GM21717 (cell line): ENCODE measurements at regions not wholly inside any gene's neighbourhood (a gene's known extent, or its start where the extent isn't known, plus 50 kb on each side); places are given as distances from the start of the nearest gene placed in this dataset.
"Not testable (repeated sequence)": the region's sequence is repeated elsewhere in the genome, so short reads cannot be mapped to it uniquely, and the experiment has no call there.

ENCODE experiments used
- ATAC-seq: cut with Tn5 transposase; IDR thresholded peaks from one replicate; pipeline ENCODE4 v1.9.1; 2021; ENCODE audit warnings: mild to moderate bottlenecking, moderate library complexity; ENCODE audit not compliant: unreplicated experiment

DNA sequence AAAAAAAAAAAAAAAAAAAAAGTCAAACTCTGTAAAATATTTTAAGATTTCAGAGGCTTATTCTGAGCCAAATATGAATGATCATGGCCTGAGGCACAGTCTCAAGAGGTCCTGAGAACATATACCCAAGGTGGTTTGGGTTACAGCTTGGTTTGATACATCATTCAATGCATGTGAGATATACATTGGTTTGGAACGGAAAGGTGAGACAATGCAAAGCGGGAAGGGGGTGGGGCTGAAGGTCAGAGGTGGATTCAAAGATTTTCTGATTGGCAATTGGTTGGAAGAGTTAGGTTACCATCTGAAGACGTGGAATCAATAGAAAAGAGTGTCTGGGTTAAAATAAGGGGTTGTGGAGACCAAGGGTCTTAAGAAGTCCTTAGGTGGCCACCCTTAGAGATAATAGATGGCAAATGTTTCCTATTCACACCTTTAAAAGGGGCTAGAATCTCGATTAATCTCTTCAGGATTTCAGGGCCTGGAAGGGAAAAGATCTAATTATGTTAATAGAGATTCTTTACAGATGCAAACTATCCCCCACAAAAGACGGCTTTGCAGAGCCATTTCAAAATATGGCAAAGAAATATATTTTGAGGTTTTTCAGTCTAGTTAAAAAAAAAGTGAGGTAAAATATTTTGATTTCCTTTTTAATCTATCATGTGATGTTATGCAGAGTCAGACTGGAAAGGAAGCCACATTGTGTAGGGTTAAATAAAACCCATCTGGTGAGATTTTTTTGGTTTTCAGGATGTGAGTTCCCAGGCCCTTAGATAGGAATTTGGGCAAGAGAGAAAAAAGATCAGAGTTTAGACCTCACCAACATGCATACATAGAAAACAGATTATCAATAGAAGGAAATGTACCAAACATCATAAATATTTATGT lies 173.8 kb upstream of the CNOT2 start:
- no peak for ATAC-seq

DNA sequence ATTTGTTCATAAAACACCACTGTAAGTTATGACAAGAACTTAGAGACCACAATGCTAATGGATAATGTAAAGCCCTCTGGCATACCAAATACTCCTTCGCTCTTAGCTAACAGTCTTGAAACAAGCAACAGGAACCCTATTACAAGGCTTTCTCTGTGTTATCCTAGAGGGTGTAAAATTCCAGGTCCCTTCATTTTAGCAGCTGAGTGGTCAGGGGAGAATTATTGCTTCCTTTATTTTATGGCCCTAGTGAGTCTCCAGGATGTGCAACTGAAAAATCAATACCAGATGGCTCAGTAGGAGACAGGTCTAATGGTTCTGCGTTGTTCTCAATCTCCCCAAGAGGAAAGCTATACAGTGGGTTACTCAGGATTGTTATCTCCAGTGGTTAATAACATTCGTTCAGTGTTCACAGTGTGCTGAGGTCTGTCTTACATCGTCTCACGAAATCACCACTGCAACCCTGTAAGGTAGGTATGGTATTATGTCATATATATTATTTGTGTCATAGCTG lies 172.7 kb upstream of the CNOT2 start:
- no peak for ATAC-seq

DNA sequence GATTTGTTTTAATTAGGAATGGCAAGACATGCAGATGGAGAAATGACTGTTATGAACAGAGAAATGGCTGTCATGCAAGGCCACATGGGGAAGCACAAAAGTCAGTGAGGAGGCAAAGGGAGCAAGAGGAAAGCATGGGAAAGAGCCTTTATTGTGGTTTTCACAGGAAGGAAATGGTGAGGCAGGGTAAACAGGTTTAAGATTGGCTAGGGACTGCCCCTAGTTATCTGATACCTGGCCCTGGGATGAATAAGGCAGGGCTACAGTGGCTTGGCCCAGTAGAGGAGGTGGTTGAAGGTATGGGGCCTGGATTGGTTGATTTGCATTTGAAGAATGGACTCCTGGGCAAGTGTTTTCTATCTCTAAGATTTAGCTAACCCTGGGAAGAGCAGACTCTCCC lies 168.7 kb upstream of the CNOT2 start:
- ATAC-seq = no peak

DNA sequence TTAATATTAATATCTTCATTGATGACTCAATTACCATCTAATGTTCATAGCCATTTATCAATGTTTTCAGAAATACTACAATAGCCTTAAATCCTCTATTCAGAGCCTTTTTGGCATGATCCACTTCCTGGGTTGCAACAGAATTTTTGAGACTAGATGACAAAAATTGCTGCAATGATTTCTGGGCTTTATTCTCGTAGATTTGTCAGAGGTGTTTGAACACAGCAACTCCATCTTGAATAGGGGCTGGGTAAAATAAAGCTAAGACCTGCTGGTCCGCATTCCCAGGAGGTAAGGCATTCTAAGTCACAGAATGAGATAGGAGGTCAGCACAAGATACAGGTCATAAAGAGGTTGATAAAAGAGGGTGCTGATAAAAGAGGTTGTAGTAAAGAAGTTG lies 165.8 kb upstream of the CNOT2 start:
- no peak for ATAC-seq

DNA sequence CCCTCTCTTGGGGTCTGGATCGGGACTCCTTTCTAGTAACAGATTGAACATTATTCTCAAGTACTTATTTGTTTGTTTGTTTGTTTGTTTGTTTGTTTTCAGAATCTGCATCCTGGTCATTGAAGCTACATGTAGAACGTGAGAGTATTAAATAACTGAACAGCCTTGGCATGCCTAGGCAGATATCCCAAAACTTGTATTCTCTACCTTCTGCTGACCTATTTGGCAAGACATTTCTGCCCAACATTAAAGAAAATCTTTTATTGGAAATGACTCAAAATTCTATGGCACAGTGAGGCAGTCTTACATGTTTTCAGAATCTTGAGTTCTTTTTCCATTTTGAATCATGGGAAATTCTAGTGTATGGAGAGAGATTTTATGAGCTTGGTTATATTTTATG lies 165.1 kb upstream of the CNOT2 start:
- ATAC-seq = no peak

DNA sequence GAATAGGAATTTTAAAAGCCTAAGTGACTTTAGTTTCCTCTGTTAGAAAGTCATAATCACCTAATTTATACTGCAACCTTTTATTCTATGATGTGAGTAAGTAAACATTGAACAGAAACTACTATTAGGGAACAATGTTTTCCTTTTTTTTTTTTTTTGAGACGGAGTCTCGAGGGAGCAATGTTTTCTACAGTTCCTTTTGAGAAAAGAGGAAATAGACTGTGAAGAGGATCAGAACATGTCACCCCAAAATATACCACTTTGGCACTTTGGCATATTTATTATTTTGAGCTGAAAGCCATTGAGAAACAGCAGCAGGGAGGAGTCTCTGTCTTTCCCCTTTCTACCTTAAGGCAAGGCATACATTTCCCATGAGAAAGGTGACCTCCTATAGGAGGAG lies 162.7 kb upstream of the CNOT2 start:
- no peak for ATAC-seq

DNA sequence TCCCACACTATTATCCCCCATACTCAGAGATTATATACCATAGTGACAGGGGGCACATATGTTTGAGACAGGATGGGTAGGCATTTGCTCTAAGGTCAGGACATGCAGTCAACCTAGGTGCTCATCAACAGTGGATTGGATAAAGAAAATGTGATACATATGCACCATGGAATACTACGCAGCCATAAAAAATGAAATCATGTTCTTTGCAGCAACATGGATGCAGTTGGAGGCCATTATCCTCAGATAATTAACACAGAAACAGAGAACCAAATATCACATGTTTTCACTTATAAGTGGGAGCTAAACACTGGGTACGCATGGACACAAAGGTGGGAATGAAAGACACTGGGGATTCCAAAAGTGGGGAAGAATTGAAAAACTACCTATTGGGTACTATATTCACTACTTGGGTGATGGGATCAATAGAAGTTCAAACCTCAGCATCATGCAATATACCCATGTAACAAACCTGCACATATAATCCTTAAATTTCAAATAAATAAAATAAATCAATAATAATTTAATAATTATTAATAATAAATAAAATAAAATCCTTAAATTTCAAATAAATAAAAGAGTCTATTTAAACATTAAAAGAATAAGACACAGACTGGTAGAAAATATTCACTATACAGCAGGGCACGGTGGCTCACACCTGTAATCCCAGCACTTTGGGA lies 160.1 kb upstream of the CNOT2 start:
- ATAC-seq = no peak

DNA sequence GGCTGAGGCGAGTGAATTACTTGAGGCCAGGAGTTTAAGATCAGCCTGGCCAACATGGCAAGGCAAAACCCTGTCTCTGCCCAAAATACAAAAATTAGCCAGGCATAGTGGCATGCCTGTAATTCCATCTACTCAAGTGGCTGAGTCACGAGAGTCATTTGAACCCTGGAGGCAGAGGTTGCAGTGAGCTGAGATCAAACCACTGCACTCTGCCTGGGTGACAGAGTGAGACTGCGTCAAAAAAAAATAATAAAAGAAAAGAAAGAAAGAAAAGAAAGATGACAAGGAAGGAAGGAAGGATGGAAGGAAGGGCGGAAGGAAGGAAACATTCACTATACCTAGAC lies 159.6 kb upstream of the CNOT2 start:
- ATAC-seq = no peak

DNA sequence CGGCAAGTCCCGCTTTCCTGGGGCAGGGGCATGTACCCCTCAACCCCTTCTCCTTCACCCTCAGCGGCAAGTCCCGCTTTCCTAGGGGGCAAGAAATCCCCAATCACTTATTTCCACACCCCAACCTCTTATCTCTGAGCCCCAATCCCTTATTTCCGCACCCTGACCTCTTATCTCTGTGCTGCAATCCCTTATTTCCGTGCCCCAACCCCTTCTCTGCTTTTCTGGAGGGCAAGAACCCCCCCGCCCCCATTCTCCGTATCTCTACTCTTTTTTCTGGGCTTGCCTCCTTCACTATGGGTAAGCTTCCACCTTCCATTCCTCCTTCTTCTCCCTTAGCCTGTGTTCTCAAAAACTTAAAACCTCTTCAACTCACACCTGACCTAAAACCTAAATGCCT lies 156.9 kb upstream of the CNOT2 start:
- ATAC-seq = not testable (repeated sequence)

DNA sequence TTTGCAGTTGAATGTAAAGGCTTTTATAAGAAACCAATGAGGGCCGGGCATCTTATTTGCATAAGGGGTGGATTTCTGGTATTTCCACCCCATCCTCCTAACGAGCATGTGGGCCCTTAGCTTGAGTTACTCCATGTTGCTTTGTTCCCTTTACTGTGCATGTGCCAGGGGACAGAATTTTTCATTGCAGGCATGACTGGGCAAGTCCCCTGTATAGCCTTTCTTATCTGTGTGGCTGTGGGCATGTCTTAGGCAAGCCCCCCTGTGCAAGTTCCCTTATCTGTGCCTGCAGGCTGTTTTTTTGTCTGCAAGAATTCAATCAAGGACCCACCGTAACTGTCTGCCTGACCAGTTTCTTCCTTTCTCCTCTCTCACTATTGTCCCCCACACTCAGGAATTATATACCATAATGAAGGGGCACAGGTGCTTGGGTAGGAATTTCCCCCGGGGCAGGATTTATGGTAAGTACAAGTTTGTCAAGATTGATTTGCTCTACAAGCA lies 152.2 kb upstream of the CNOT2 start:
- no peak for ATAC-seq

DNA sequence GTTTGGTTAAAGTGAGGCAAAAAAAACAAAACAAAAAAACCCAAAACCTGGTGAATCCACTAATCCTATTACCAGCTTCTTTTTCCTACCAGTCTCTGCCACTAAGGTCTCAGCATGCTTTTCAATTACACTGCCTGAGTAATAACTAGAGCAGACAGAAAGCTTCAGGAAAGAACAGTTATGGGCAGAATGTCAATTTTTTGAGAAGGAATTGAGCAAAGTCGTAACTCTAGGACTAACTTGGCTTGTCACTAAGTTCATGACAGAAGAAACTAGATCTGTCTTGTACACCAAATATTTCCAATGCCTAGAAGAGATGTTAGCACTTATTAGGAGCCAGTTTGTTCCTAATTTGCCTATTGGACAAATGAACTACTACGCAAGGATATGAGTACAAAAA lies 148.8 kb upstream of the CNOT2 start:
- no peak for ATAC-seq

DNA sequence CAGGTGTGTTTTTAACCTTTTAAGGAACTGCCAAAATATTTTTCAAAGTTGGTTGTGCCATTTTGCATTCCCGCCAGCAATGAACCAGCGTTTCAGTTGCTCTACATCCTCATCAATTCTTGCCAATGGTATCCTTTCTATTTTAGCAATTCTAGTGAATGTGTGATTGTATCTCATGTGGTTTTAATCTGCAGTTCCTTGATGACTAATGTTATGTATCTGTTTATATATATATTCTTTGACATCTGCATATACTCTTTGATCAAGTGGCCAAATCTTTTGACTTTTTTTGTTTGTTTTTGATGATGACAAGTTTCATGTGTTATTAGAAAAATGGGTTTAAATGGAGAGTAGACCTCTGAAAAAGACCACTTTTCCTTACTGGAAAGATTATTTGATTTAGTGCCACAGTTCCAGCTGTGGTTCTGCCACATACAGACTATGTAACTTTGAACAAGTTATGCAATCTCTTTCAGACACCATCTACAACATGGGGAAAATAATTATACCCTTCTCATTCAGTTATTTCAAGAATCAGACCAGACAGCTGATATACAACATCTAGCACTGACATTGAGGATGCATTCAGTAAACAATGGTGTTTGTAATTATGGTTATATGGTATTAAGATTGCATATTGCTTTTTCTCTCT lies 146.3 kb upstream of the CNOT2 start:
- ATAC-seq = no peak

DNA sequence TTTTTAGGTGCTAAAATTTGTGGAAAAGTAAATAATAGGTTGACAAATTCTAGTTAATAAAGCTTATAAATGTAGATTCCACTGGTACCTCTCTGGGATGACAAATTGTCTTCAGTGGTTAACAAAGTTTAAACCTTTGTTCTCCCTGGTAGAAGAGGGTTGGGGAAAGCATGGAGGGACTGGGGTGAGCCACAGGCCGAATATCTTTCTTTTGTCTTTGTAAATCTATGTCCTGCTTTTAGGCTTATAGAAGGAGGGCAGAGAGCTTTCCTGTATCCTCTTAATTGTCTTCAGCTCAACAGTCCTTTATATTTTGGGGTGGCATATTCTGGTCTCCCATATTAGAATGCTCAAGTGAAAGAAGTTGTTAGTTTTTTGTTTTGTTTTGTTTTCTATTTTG lies 142.2 kb upstream of the CNOT2 start:
- no peak for ATAC-seq

DNA sequence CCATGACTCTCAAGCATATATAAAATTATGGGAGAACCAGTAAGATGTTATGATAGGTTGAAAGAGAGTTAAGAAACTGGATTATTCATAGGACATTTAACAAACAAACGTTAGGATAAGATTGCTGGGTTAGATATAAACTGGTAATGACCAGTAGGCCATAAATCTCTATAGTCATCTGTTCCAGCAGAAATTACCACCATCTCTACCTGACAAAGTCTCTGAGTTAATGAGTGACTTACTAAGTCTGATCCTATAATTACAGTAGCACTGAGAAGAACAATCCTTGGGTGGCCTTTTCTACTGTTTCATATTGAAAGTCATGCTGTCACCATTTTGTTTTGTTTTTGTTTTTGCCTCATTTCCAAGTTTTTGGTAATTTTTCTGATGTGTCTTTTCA lies 136.9 kb upstream of the CNOT2 start:
- no peak for ATAC-seq

DNA sequence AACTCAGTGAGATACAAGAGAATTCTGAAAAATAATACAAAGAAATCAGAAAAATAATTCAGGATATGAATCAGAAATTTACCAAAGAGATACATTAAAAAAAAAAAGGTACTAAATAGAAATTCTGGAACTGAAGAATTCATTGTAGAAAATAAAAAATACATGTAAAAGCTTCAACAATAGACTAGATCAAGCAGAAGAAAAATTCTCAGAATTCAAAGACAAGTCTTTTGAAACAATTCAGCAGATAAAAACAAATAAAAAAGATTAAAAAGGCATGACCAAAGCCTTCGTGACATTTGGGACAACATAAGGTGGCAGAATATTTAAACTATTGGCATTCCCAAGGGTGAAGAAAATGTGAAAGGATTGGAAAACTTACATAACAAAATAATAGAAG lies 133.1 kb upstream of the CNOT2 start:
- no peak for ATAC-seq

DNA sequence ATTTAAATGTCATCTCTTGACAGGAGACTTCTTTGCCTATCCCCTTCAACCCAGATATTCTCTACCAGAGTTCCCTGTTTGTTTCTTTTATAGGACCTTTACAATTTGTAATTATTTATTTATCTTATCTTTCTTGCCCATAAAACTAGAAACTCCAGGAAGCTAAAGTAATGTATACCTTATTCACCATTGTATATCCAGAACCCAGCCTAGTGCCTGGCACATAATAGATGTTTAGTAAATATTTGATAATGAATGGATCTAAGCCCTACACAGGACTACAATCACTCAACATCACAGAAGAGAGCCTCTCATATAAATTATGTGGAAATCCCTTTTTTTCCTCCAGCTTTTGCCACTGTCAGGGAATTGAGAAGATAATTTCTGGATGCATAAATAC lies 125.6 kb upstream of the CNOT2 start:
- ATAC-seq = no peak

DNA sequence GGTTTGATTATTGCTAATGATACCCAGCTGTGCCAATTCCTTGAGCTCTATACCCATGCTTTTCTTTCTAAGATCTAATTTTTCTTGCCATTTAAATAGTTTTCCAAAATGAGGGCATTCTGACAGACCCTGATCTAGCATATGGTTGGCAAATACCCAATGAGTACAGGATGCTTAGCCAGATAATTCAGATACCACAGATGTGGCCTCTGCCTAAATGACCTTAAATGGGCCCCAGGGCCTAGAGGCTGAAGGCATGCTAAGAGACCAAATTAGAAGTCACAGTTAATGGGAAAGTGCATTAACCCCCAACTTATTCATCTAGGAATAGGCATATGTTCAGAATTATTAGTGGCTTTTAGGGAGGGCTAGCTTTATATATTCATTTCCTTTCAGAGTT lies 122.3 kb upstream of the CNOT2 start:
- ATAC-seq = no peak

DNA sequence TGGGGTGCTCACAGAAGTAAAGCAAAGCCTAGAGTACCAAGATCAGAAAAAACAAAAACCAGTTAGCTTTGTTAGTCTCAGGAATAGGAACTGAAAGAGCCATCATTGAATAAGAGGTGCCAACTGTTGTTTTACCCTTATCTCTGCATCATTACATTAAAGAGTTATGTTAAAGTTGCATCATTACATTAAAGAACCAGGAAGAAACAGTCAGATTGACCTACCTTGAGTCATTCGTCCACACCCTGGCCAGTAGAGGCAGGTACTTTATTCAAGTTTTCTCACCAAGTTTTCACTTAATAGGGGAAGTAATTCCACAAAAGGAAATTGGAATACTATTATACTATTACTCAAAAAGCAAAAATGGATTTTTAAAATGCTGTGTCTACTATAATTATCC lies 121.7 kb upstream of the CNOT2 start:
- no peak for ATAC-seq

DNA sequence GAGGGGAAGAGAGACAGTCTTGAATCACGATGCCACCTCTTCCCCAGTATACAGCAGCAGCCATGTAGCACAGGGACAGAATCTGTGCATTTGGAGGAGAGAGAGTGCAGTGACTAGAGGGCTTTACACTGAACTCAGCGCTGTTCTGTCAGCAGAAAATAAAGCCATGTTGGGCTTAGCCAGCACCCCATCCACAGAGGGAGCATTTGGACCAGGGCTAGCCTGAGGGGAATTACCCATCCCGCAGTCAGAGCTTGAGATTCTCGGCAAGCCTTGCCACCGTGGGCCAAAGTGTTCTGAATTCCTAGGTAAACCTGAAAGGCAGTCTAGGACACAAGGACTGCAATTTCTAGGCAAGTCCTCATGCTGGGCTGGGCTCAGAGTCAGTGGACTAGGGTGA lies 120.4 kb upstream of the CNOT2 start:
- ATAC-seq = no peak

DNA sequence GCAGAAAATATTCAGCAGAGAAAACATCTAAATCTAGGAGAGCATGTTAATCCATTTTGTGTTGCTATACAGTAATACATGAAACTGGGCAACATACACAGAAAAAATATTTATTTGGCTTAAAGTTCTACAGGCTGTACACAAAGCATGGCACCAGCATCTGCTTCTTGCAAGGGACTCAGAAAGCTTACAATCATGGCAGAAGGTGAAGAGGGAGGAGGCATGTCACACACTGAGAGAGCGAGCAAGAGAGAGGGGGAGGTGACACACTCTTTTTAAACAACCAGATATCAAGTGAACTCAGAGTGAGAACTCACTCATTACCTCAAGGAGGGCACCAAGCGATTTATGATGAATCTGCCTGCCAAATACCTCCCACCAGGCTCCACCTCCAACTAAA lies 94.2 kb upstream of the CNOT2 start:
- no peak for ATAC-seq

DNA sequence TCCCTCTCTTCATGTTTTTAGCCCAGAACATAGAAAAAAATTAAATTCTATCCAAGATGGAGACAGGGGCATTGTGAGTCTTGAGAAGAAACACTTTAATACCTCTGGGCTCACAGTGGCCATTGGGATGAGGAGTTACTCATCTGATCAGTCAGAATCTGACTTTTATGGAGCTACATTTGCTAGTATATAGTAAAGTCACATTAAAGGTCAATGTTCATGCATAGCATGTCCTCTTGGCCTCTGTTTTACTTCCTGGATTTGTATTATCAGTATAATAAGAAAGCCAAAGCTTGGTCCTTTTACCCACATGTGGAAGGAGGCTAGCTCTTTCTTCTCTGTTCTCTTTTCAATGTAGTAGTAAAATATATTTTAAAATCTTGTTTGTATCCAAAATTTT lies 93.6 kb upstream of the CNOT2 start:
- ATAC-seq = no peak

DNA sequence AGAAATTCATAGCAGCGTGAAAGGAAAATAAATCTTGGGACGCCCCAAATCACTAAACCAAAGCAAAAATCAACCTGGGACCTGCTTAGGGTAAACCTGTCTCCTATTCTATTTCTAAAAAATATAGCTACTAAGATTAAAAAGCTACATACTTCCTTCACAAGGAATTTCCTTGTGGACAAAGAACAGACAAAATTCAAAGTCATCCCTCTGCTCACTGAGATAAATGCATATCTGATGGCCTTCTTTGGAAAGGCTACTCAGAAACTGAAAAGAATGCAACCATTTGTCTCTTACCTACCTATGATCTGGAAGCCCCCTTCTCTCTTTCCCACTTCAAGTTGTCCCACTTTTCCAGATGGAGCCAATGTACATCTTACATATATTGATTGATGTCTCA lies 93.0 kb upstream of the CNOT2 start:
- ATAC-seq = no peak
